PC-9 (cell line): ENCODE measurements at regions not wholly inside any gene's neighbourhood (a gene's known extent, or its start where the extent isn't known, plus 50 kb on each side); places are given as distances from the start of the nearest gene placed in this dataset.
A peak's percentile ranks its signal among the peaks of the same experiment; 100 is the strongest.

Experiments used
- BruUV-seq: library from RNA; stranded (reverse); fragments of 400-500 nt; replicated peaks from 2 replicates; lab custom pipeline; 2021; lab: Mats Ljungman, UMichigan
- CTCF ChIA-PET: fragments of 300-600 bp; sonication (Branson Sonifier 250); formaldehyde crosslinking; loops from one replicate; lab custom pipeline; 2022; ENCODE audit warnings: antibody characterized with exemption; lab: Charles Lee
- POLR2A ChIA-PET: fragments of 300-600 bp; sonication (Branson Sonifier 250); formaldehyde crosslinking; loops from one replicate; lab custom pipeline; 2022; ENCODE audit warnings: antibody characterized with exemption; ENCODE audit not compliant: unreplicated experiment; lab: Charles Lee
- DNase-seq, 2 experiments: peaks; one replicate each; pipeline versions ENCODE4 v3.0.0 to v3.0.0-alpha.2; 2015 to 2022; ENCODE audit warnings: mixed read lengths in 1 of 2
- H2AFZ ChIP-seq: fragments of 200-600 bp; sonication (generic); 2 replicates; pipeline ENCODE4 v1.8.1; 2017; ENCODE audit warnings: antibody characterized with exemption
- H3F3A ChIP-seq: fragments of 200-600 bp; sonication (generic); 2 replicates; pipeline ENCODE4 v1.8.1; 2017; ENCODE audit warnings: antibody characterized with exemption, mild to moderate bottlenecking, low read depth; ENCODE audit not compliant: insufficient read depth
- H3K27ac ChIP-seq: fragments of 200-600 bp; sonication (generic); 2 replicates; pipeline ENCODE4 v1.6.1; 2016; ENCODE audit warnings: mixed run types
- H3K27me3 ChIP-seq: fragments of 200-600 bp; sonication (generic); 2 replicates; pipeline ENCODE4 v1.6.1; 2016; ENCODE audit warnings: low read depth, mixed run types; ENCODE audit not compliant: insufficient read depth
- H3K36me3 ChIP-seq: fragments of 200-600 bp; sonication (generic); 2 replicates; pipeline ENCODE4 v1.6.1; 2016; ENCODE audit warnings: low read depth, mixed run types
- H3K4me1 ChIP-seq: fragments of 200-600 bp; sonication (generic); replicated peaks from 2 replicates; pipeline ENCODE4 v1.6.1; 2016; ENCODE audit warnings: mixed run types; ENCODE audit not compliant: insufficient read depth
- H3K4me2 ChIP-seq: fragments of 200-600 bp; sonication (generic); 2 replicates; pipeline ENCODE4 v1.6.1; 2017; ENCODE audit warnings: mixed run types
- H3K4me3 ChIP-seq: fragments of 200-600 bp; sonication (generic); 2 replicates; pipeline ENCODE4 v1.6.1; 2016; ENCODE audit warnings: mixed run types
- H3K79me2 ChIP-seq: fragments of 200-600 bp; sonication (generic); 2 replicates; pipeline ENCODE4 v1.6.1; 2017; ENCODE audit warnings: low read depth, mixed run types
- H3K9me2 ChIP-seq: fragments of 200-600 bp; sonication (generic); 2 replicates; pipeline ENCODE4 v1.8.1; 2017; ENCODE audit warnings: mild to moderate bottlenecking; ENCODE audit not compliant: insufficient read depth
- H3K9me3 ChIP-seq: fragments of 200-600 bp; sonication (generic); 2 replicates; pipeline ENCODE4 v1.8.1; 2016; ENCODE audit warnings: low read depth; ENCODE audit not compliant: insufficient read depth
- H4K20me1 ChIP-seq: fragments of 200-600 bp; sonication (generic); 2 replicates; pipeline ENCODE4 v1.8.1; 2017; ENCODE audit not compliant: insufficient read depth
- EZH2 ChIP-seq: fragments of 200-600 bp; sonication (generic); IDR thresholded peaks from 2 replicates; pipeline ENCODE4 v1.8.0; 2017; ENCODE audit warnings: antibody characterized with exemption, low read depth
- intact Hi-C: fragments of 100-400 bp; cut with micrococcal nuclease; formaldehyde crosslinking; loops from one replicate; pipeline ENCODE4 v1.10.0; 2022; ENCODE audit not compliant: unreplicated experiment
- TF ChIP-seq, protein P1 (sequence below): fragments of 200-600 bp; sonication (generic); conservative IDR thresholded peaks from 2 replicates; pipeline ENCODE4 v1.6.1; 2017; ENCODE audit warnings: mixed run types, antibody characterized with exemption, mild to moderate bottlenecking, moderate library complexity

DNA sequence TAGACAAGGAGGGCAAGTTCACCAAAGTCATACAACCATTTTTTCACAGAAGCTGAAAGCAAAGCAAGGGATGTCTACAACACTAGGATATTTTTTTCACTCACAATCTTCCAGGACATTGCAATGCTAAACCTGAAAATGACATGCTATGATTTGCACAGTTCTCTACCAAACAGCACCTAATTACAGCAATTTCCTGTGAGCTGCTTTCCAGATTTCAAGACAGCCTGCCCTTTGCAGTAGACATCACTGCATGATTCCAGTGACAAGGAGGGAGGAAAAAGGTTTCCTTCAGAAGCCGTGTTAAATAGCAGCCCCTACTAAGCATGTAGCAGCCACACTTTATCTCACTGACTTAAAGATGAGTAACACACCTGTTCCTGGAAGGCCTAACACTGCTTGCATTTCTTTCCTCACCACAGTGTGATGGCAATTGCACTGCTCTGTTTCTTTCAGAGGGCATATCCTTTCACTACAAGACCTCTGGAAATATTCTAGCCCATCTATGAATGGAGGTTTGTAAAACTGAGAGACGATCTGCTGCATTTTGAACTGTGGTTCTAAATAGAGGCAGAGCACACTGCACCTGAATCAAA is 97.1 kb downstream of the DUSP10 start:
- Histone ChIP-seq H3K27ac (no peak overlapping the region), H3K4me3 (no peak overlapping the region), H3F3A (no peaks in the 10 kb centered on the region), H3K9me2 (no peaks in the 10 kb centered on the region), H2AFZ (no peak overlapping the region), H3K79me2 (no peaks in the 10 kb centered on the region), H3K4me1 (no peaks in the 10 kb centered on the region), H3K9me3 (no peaks in the 10 kb centered on the region), H3K36me3 (no peaks in the 10 kb centered on the region), H3K27me3 (no peaks in the 10 kb centered on the region), H3K4me2 (no peak overlapping the region), H4K20me1 (no peaks in the 10 kb centered on the region)
- CTCF ChIA-PET = no interaction called here
- POLR2A ChIA-PET = no interaction called here
- BruUV-seq = no TSS peak
- DNase-seq = no peak
- TF ChIP-seq, protein P1, sequence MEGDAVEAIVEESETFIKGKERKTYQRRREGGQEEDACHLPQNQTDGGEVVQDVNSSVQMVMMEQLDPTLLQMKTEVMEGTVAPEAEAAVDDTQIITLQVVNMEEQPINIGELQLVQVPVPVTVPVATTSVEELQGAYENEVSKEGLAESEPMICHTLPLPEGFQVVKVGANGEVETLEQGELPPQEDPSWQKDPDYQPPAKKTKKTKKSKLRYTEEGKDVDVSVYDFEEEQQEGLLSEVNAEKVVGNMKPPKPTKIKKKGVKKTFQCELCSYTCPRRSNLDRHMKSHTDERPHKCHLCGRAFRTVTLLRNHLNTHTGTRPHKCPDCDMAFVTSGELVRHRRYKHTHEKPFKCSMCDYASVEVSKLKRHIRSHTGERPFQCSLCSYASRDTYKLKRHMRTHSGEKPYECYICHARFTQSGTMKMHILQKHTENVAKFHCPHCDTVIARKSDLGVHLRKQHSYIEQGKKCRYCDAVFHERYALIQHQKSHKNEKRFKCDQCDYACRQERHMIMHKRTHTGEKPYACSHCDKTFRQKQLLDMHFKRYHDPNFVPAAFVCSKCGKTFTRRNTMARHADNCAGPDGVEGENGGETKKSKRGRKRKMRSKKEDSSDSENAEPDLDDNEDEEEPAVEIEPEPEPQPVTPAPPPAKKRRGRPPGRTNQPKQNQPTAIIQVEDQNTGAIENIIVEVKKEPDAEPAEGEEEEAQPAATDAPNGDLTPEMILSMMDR = no peak
- no peak for TF ChIP-seq EZH2
- intact Hi-C loops = no loop called here

- intact Hi-C loops = no loop called here
- Histone ChIP-seq H3F3A (no peaks in the 10 kb centered on the region), H3K36me3 (no peaks in the 10 kb centered on the region), H3K27me3 (no peaks in the 10 kb centered on the region), H3K4me1 (no peaks in the 10 kb centered on the region), H3K4me3 (no peak overlapping the region), H3K27ac (no peak overlapping the region), H3K4me2 (no peak overlapping the region), H3K9me3 (no peaks in the 10 kb centered on the region), H3K9me2 (no peaks in the 10 kb centered on the region), H4K20me1 (no peaks in the 10 kb centered on the region), H2AFZ (no peak overlapping the region), H3K79me2 (no peaks in the 10 kb centered on the region)
- POLR2A ChIA-PET = interaction anchor here (0.5 kb wide), 1 partner anchor 248 kb away, joined by 6 read pairs; no protein-coding TSS in a partner anchor
- CTCF ChIA-PET = no interaction called here
- TF ChIP-seq EZH2 = no peak
- TF ChIP-seq, protein P1 = no peak
- BruUV-seq = no TSS peak
- DNase-seq = peak in 1 of 2 experiments; percentile 48
Observed at GRCh38 chr1:221648201-221648600, 93.7 kb downstream of the DUSP10 start.
